Activated CD8-positive, alpha-beta T cell treated with anti-CD3 and anti-CD28 coated beads for 36 hours (primary cell): ENCODE measurements at regions not wholly inside any gene's neighbourhood (a gene's known extent, or its start where the extent isn't known, plus 50 kb on each side); places are given as distances from the start of the nearest gene placed in this dataset. TPM values are rescaled to one million over a fixed set of nuclear protein-coding genes. Genes with fewer than 3 reads are reported as not detected.

Source experiments
- ATAC-seq: fragments of 200-7000 bp; cut with Tn5 transposase; one replicate; pipeline ENCODE4 v1.10.0; 2021; ENCODE audit warnings: mild to moderate bottlenecking, moderate library complexity
- CTCF ChIA-PET: fragments of 350-600 bp; sonication (Branson Sonifier 250); formaldehyde crosslinking; loops from one replicate; lab custom pipeline; 2021; ENCODE audit warnings: antibody characterized with exemption; lab: Charles Lee
- POLR2A ChIA-PET: fragments of 350-600 bp; sonication (Branson Sonifier 250); formaldehyde crosslinking; loops from one replicate; lab custom pipeline; 2021; ENCODE audit warnings: antibody characterized with exemption; lab: Charles Lee
- DNase-seq: peaks from one replicate; pipeline ENCODE4 v3.0.0-alpha.2; 2020
- H3K27ac Mint-ChIP-seq: one replicate; pipeline ENCODE4 v1.8.0; 2021; ENCODE audit warnings: mild to moderate bottlenecking, mixed read lengths
- H3K27me3 Mint-ChIP-seq: one replicate; pipeline ENCODE4 v1.8.0; 2021; ENCODE audit warnings: mixed read lengths
- H3K36me3 Mint-ChIP-seq: one replicate; pipeline ENCODE4 v1.8.0; 2021; ENCODE audit warnings: low read depth, mixed read lengths
- H3K4me1 Mint-ChIP-seq: one replicate; pipeline ENCODE4 v1.8.0; 2021; ENCODE audit warnings: low read depth, mixed read lengths
- H3K4me3 Mint-ChIP-seq: one replicate; pipeline ENCODE4 v1.8.0; 2021; ENCODE audit warnings: mild to moderate bottlenecking, moderate library complexity, mixed read lengths
- H3K9me3 Mint-ChIP-seq: one replicate; pipeline ENCODE4 v1.8.0; 2021; ENCODE audit warnings: mixed read lengths
- CTCF ChIP-seq: fragments of 200-600 bp; IDR thresholded peaks from one replicate; pipeline ENCODE4 v1.8.0; 2022; ENCODE audit warnings: antibody characterized with exemption, mild to moderate bottlenecking
- intact Hi-C: fragments of 100-400 bp; cut with micrococcal nuclease; formaldehyde crosslinking; loops from one replicate; pipeline ENCODE4 v1.10.0; 2022
- microRNA-seq: library from miRNA; unstranded; fragments of <30 nt; microRNA quantifications from one replicate; pipeline ENCODE4 v1.2.0, GENCODE V29; 2022; ENCODE audit warnings: borderline microRNAs expressed, borderline replicate concordance

DNA sequence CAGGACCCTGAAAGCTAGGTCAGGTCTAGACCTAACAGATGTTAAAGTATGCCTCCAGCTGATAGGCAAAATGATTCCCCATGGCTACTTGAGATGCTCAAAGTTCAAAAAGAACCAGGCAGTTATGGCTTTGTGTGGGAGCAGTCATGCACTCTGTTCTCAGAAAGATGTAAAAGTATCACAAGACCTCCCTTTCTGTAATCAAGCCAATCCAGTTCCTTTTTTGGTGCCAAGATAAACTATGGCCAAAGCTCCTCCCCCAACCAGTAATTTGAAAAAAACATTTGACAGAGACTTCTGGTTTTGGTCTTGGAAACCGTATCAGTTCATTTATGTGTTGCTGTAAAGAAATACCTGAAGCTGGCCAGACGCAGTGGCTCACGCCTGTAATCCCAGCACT, 51.4 kb upstream of the XIST start:
- intact Hi-C loops = no loop called here
- ATAC-seq = no peak
- H3K4me3 Mint-ChIP-seq = no peak overlapping the region
- ChIA-PET POLR2A (no interaction called here), CTCF (no interaction called here)
- H3K4me1 Mint-ChIP-seq = no peaks in the 10 kb centered on the region
- H3K27me3 Mint-ChIP-seq = no peaks in the 10 kb centered on the region
- peaks cover 8% of the 10 kb centered on the region for H3K9me3 Mint-ChIP-seq
- no peak for TF ChIP-seq CTCF
- no peak for DNase-seq
- no peaks in the 10 kb centered on the region for H3K36me3 Mint-ChIP-seq
- no peak overlapping the region for H3K27ac Mint-ChIP-seq

Small RNA genes in the stretch of these regions (microRNA-seq; reads per million reads assigned to microRNA genes)
- gene MIR374B (not detected), gene MIR374C (not detected), gene MIR421 (218 reads per million, percentile 75 among the genes with 10 or more reads in this experiment)
